ENCODE measurements at regions not wholly inside any gene's neighbourhood (a gene's known extent, or its start where the extent isn't known, plus 50 kb on each side); places are given as distances from the start of the nearest gene placed in this dataset.

DNA sequence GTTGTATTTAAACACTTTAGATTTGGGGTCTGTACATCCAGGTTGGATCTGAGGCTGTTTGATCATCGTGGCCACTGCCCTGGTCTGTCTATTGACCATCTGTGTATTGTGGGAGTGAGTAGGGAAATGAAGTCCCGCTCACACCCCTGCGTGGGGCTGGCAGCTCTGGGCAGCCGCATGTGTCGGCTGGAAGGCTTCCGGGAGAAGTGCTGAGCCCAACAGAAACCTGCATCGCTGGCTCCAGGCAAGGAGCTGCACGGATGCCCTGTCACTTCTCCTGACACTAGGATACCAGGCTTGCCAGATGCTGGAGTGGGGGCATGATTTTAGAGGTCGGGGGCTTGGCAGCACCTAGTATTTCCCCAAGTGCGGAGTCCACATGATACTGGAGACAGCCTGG is 93.6 kb downstream of the PHETA1 start:
- Histone ChIP-seq H3K27me3 (ENCODE audit: control insufficient read depth, low read length) (no peaks in the 10 kb centered on the region), H3K9me2 (replicated peaks; ENCODE audit: control insufficient read depth, low read length) (no peaks in the 10 kb centered on the region), H3F3A (ENCODE audit: control insufficient read depth, insufficient read depth) (no peaks in the 10 kb centered on the region), H4K20me1 (ENCODE audit: control insufficient read depth, insufficient read depth, low read depth, low read length) (no peaks in the 10 kb centered on the region), H3K27ac (ENCODE audit: low read depth, low read length) (no peak overlapping the region), H3K4me2 (ENCODE audit: low read length) (no peak overlapping the region), H3K79me2 (ENCODE audit: control insufficient read depth, low read length) (no peaks in the 10 kb centered on the region), H3K36me3 (ENCODE audit: control insufficient read depth, low read length) (no peaks in the 10 kb centered on the region), H3K4me3 (ENCODE audit: low read length) (no peak overlapping the region), H3K4me1 (ENCODE audit: control insufficient read depth, low read length) (no peaks in the 10 kb centered on the region), H3K9me3 (ENCODE audit: control insufficient read depth, insufficient read depth, low read length) (no peaks in the 10 kb centered on the region)
- TF ChIP-seq, protein P1, sequence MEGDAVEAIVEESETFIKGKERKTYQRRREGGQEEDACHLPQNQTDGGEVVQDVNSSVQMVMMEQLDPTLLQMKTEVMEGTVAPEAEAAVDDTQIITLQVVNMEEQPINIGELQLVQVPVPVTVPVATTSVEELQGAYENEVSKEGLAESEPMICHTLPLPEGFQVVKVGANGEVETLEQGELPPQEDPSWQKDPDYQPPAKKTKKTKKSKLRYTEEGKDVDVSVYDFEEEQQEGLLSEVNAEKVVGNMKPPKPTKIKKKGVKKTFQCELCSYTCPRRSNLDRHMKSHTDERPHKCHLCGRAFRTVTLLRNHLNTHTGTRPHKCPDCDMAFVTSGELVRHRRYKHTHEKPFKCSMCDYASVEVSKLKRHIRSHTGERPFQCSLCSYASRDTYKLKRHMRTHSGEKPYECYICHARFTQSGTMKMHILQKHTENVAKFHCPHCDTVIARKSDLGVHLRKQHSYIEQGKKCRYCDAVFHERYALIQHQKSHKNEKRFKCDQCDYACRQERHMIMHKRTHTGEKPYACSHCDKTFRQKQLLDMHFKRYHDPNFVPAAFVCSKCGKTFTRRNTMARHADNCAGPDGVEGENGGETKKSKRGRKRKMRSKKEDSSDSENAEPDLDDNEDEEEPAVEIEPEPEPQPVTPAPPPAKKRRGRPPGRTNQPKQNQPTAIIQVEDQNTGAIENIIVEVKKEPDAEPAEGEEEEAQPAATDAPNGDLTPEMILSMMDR (IDR thresholded peaks at IDR 0.05; ENCODE audit: low read depth, low read length, poor library complexity, severe bottlenecking): no peak
- no peak for TF ChIP-seq EZH2phosphoT487 (IDR thresholded peaks at IDR 0.05; ENCODE audit: borderline replicate concordance, low read length)

DNA sequence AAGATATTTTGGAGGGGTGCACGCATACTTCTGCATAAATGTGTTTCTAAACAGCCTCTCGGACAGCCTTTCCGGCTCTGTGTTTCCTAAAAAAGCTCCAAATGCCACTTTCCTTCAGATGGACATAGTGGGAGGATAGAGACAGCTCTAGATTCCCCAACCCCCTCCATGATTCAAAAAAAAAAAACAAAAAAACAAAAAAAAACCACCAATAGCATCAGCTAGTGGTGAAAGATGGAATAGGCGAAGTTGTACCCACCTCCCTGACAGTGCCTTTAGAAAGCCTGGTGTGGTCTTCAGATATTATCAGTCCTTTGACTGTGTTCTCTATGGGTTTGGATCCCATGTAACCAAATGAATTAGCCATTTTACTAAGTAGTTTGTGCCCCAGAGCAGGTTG is 94.1 kb downstream of the PHETA1 start:
- TF ChIP-seq EZH2phosphoT487 (IDR thresholded peaks at IDR 0.05; ENCODE audit: borderline replicate concordance, low read length): no peak
- TF ChIP-seq, protein P1 (IDR thresholded peaks at IDR 0.05; ENCODE audit: low read depth, low read length, poor library complexity, severe bottlenecking): peak; percentile 53
- Histone ChIP-seq H3K79me2 (ENCODE audit: control insufficient read depth, low read length) (no peaks in the 10 kb centered on the region), H3K4me2 (ENCODE audit: low read length) (no peak overlapping the region), H3F3A (ENCODE audit: control insufficient read depth, insufficient read depth) (no peaks in the 10 kb centered on the region), H3K36me3 (ENCODE audit: control insufficient read depth, low read length) (no peaks in the 10 kb centered on the region), H3K4me3 (ENCODE audit: low read length) (no peak overlapping the region), H4K20me1 (ENCODE audit: control insufficient read depth, insufficient read depth, low read depth, low read length) (no peaks in the 10 kb centered on the region), H3K27me3 (ENCODE audit: control insufficient read depth, low read length) (no peaks in the 10 kb centered on the region), H3K9me2 (replicated peaks; ENCODE audit: control insufficient read depth, low read length) (no peaks in the 10 kb centered on the region), H3K27ac (ENCODE audit: low read depth, low read length) (no peak overlapping the region), H3K4me1 (ENCODE audit: control insufficient read depth, low read length) (no peaks in the 10 kb centered on the region), H3K9me3 (ENCODE audit: control insufficient read depth, insufficient read depth, low read length) (no peaks in the 10 kb centered on the region)

DNA sequence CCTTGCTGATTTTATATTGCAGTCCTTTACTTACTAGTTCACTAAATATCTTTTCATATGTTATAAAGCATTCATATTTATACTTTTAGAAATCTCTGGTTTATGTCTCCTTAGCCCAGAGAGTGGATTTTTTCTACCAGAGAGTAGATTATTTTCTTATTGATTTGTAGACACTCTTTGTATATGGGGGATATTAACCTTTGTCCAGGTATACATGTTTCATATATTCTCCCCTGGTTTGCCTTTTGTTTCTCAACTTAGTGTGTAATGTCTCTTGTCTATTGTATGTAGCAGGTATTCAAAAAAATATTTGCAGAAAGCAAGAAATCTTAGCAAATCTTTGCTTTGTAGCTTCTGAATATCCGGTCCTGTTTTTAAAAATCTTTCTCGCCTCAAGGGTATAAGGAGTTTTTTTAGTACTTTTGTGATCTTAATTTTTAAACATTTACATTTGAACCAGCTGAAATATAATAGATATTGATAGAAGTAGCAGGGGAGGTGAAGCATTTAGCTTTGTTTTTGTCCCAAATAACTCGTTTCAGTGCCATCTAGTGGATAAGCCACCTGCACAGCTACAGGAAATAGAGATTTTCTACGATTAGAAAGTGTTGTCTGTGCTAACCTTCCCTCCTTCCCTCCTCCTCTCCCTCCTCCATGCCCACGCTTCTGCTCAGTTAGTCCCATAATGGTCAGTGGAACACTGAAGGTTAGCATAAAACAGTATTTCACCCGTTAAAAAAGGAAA is 97.0 kb downstream of the PHETA1 start:
- no peaks in the 10 kb centered on the region for H4K20me1 ChIP-seq (ENCODE audit: control insufficient read depth, insufficient read depth, low read depth, low read length)
- H3K36me3 ChIP-seq (ENCODE audit: control insufficient read depth, low read length): no peaks in the 10 kb centered on the region
- H3K4me1 ChIP-seq (ENCODE audit: control insufficient read depth, low read length): no peaks in the 10 kb centered on the region
- H3K27me3 ChIP-seq (ENCODE audit: control insufficient read depth, low read length): no peaks in the 10 kb centered on the region
- H3K79me2 ChIP-seq (ENCODE audit: control insufficient read depth, low read length): no peaks in the 10 kb centered on the region
- H3K4me2 ChIP-seq (ENCODE audit: low read length): no peak overlapping the region
- no peaks in the 10 kb centered on the region for H3K9me3 ChIP-seq (ENCODE audit: control insufficient read depth, insufficient read depth, low read length)
- TF ChIP-seq, protein P1 (IDR thresholded peaks at IDR 0.05; ENCODE audit: low read depth, low read length, poor library complexity, severe bottlenecking): peak; percentile 50
- TF ChIP-seq EZH2phosphoT487 (IDR thresholded peaks at IDR 0.05; ENCODE audit: borderline replicate concordance, low read length): no peak
- H3K27ac ChIP-seq (ENCODE audit: low read depth, low read length): no peak overlapping the region
- no peaks in the 10 kb centered on the region for H3K9me2 ChIP-seq (replicated peaks; ENCODE audit: control insufficient read depth, low read length)
- H3K4me3 ChIP-seq (ENCODE audit: low read length): no peak overlapping the region
- H3F3A ChIP-seq (ENCODE audit: control insufficient read depth, insufficient read depth): no peaks in the 10 kb centered on the region
